SK-N-SH (cell line): ENCODE measurements at regions not wholly inside any gene's neighbourhood (a gene's known extent, or its start where the extent isn't known, plus 50 kb on each side); places are given as distances from the start of the nearest gene placed in this dataset.

Experiments used
- EZH2phosphoT487 ChIP-seq: fragments of 200-600 bp; sonication (generic); IDR thresholded peaks from 2 replicates; pipeline ENCODE4 v1.6.1; 2017; ENCODE audit warnings: low read depth, mixed run types, mild to moderate bottlenecking, antibody characterized with exemption, moderate library complexity, borderline replicate concordance
- FOXJ3 ChIP-seq: sonication (generic); formaldehyde crosslinking; IDR thresholded peaks from 2 replicates; pipeline ENCODE4 v1.5.1; 2020; ENCODE audit warnings: mild to moderate bottlenecking, missing genetic modification reagents
- GABPA ChIP-seq: IDR thresholded peaks from 2 replicates; pipeline ENCODE4 v1.4.0; 2012; ENCODE audit warnings: low read depth, mild to moderate bottlenecking
- JUND ChIP-seq: IDR thresholded peaks from 2 replicates; pipeline ENCODE4 v1.4.0; 2012
- POLR2AphosphoS5 ChIP-seq: IDR thresholded peaks from 2 replicates; pipeline ENCODE4 v1.6.1; 2012; ENCODE audit warnings: low read depth, low read length
- RAD21 ChIP-seq: IDR thresholded peaks from 2 replicates; pipeline ENCODE4 v1.6.1; 2012; ENCODE audit warnings: mild to moderate bottlenecking, low read length
- SIN3A ChIP-seq: IDR thresholded peaks from 2 replicates; pipeline ENCODE4 v1.6.1; 2012; ENCODE audit warnings: low read depth, mild to moderate bottlenecking, low read length, moderate library complexity, borderline replicate concordance
- SMC3 ChIP-seq: IDR thresholded peaks from 2 replicates; pipeline ENCODE4 v1.6.1; 2012; ENCODE audit warnings: low read depth, low read length, improper control_type of control experiment
- TAF1 ChIP-seq: IDR thresholded peaks from 2 replicates; pipeline ENCODE4 v1.6.1; 2012; ENCODE audit warnings: low read depth, mild to moderate bottlenecking, low read length, moderate library complexity, borderline replicate concordance
- YY1 ChIP-seq: IDR thresholded peaks from 2 replicates; pipeline ENCODE4 v1.4.0; 2012; ENCODE audit warnings: low read depth, mild to moderate bottlenecking
- TF ChIP-seq, protein P1 (sequence below): fragments of 200-600 bp; sonication (generic); IDR thresholded peaks from 2 replicates; pipeline ENCODE4 v1.6.1; 2017; ENCODE audit warnings: antibody characterized with exemption, mild to moderate bottlenecking, moderate library complexity
- TF ChIP-seq, protein P2 (sequence below): IDR thresholded peaks from 2 replicates; pipeline ENCODE4 v1.6.1; 2012; ENCODE audit warnings: mild to moderate bottlenecking, low read depth, low read length, moderate library complexity
- TF ChIP-seq, protein P3 (sequence below): IDR thresholded peaks from 2 replicates; pipeline ENCODE4 v1.4.0; 2012; ENCODE audit warnings: low read depth, borderline replicate concordance

DNA sequence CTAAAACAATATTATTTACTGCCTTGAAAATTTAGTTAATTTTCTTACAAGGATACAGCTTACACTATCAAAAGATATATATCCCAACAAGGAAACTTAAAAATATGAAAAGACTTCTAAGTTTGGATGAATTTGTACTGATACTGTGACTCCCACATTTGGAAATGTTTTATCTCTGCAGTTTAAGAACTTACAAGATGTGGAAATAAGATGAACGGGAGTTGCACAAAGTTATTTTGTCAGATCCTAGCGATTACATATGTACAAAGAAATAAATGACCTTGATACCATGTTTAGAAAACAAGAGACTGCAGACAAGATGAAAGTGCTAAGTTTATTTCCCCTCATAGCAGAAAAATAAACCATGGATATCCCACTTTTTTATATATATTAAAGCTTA, 103.7 kb upstream of the TMEM106B start:
- TF ChIP-seq TAF1 (no peak), GABPA (no peak), POLR2AphosphoS5 (no peak), SIN3A (no peak), EZH2phosphoT487 (no peak), JUND (no peak), YY1 (no peak), RAD21 (no peak), SMC3 (no peak), FOXJ3 (CRISPR knock-in tag) (no peak)
- TF ChIP-seq, protein P1, sequence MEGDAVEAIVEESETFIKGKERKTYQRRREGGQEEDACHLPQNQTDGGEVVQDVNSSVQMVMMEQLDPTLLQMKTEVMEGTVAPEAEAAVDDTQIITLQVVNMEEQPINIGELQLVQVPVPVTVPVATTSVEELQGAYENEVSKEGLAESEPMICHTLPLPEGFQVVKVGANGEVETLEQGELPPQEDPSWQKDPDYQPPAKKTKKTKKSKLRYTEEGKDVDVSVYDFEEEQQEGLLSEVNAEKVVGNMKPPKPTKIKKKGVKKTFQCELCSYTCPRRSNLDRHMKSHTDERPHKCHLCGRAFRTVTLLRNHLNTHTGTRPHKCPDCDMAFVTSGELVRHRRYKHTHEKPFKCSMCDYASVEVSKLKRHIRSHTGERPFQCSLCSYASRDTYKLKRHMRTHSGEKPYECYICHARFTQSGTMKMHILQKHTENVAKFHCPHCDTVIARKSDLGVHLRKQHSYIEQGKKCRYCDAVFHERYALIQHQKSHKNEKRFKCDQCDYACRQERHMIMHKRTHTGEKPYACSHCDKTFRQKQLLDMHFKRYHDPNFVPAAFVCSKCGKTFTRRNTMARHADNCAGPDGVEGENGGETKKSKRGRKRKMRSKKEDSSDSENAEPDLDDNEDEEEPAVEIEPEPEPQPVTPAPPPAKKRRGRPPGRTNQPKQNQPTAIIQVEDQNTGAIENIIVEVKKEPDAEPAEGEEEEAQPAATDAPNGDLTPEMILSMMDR = no peak
- TF ChIP-seq, protein P2, sequence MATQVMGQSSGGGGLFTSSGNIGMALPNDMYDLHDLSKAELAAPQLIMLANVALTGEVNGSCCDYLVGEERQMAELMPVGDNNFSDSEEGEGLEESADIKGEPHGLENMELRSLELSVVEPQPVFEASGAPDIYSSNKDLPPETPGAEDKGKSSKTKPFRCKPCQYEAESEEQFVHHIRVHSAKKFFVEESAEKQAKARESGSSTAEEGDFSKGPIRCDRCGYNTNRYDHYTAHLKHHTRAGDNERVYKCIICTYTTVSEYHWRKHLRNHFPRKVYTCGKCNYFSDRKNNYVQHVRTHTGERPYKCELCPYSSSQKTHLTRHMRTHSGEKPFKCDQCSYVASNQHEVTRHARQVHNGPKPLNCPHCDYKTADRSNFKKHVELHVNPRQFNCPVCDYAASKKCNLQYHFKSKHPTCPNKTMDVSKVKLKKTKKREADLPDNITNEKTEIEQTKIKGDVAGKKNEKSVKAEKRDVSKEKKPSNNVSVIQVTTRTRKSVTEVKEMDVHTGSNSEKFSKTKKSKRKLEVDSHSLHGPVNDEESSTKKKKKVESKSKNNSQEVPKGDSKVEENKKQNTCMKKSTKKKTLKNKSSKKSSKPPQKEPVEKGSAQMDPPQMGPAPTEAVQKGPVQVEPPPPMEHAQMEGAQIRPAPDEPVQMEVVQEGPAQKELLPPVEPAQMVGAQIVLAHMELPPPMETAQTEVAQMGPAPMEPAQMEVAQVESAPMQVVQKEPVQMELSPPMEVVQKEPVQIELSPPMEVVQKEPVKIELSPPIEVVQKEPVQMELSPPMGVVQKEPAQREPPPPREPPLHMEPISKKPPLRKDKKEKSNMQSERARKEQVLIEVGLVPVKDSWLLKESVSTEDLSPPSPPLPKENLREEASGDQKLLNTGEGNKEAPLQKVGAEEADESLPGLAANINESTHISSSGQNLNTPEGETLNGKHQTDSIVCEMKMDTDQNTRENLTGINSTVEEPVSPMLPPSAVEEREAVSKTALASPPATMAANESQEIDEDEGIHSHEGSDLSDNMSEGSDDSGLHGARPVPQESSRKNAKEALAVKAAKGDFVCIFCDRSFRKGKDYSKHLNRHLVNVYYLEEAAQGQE = no peak
- TF ChIP-seq, protein P3, sequence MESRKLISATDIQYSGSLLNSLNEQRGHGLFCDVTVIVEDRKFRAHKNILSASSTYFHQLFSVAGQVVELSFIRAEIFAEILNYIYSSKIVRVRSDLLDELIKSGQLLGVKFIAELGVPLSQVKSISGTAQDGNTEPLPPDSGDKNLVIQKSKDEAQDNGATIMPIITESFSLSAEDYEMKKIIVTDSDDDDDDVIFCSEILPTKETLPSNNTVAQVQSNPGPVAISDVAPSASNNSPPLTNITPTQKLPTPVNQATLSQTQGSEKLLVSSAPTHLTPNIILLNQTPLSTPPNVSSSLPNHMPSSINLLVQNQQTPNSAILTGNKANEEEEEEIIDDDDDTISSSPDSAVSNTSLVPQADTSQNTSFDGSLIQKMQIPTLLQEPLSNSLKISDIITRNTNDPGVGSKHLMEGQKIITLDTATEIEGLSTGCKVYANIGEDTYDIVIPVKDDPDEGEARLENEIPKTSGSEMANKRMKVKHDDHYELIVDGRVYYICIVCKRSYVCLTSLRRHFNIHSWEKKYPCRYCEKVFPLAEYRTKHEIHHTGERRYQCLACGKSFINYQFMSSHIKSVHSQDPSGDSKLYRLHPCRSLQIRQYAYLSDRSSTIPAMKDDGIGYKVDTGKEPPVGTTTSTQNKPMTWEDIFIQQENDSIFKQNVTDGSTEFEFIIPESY = no peak
